ENCODE measurements at regions not wholly inside any gene's neighbourhood (a gene's known extent, or its start where the extent isn't known, plus 50 kb on each side); places are given as distances from the start of the nearest gene placed in this dataset.

DNA sequence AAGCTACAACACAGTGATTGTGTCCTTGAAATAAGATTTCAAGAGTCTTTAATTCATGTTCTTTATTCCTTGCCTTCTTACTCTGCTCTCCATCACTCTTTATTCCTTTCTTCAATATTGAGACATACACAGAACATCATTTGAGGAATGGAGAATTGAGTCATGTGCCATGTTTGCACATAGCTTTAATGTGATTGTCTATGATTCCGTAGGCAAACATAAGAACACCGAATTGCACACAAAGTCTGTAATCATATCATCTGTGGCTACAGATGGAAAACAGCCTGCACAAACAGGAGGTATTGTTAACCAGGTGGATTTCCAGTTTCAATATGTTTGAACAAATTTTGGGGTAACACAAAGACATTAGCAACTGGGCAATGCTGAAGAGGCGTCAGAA is 571.6 kb upstream of the GJE1 start:
- no peaks in the 10 kb centered on the region for H3K27me3 Mint-ChIP-seq (ENCODE audit: insufficient read depth)
- H3K27me3 ChIP-seq (ENCODE audit: control insufficient read depth, insufficient read depth, low read length, poor library complexity, severe bottlenecking) = no peaks in the 10 kb centered on the region
- no peaks in the 10 kb centered on the region for H3K9me3 ChIP-seq (ENCODE audit: control insufficient read depth, low read length)
- no peak overlapping the region for H3K9ac ChIP-seq (ENCODE audit: extremely low read depth, low read length, poor library complexity, severe bottlenecking)
- no peaks in the 10 kb centered on the region for H3K36me3 Mint-ChIP-seq (ENCODE audit: low read depth)
- no peak overlapping the region for H3K4me3 Mint-ChIP-seq
- peaks cover 4% of the 10 kb centered on the region for H3K4me1 ChIP-seq (ENCODE audit: control insufficient read depth, insufficient read depth, low read length)
- H3K27ac ChIP-seq (ENCODE audit: low read depth, low read length) = no peak overlapping the region
- TF ChIP-seq, protein P1, sequence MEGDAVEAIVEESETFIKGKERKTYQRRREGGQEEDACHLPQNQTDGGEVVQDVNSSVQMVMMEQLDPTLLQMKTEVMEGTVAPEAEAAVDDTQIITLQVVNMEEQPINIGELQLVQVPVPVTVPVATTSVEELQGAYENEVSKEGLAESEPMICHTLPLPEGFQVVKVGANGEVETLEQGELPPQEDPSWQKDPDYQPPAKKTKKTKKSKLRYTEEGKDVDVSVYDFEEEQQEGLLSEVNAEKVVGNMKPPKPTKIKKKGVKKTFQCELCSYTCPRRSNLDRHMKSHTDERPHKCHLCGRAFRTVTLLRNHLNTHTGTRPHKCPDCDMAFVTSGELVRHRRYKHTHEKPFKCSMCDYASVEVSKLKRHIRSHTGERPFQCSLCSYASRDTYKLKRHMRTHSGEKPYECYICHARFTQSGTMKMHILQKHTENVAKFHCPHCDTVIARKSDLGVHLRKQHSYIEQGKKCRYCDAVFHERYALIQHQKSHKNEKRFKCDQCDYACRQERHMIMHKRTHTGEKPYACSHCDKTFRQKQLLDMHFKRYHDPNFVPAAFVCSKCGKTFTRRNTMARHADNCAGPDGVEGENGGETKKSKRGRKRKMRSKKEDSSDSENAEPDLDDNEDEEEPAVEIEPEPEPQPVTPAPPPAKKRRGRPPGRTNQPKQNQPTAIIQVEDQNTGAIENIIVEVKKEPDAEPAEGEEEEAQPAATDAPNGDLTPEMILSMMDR (conservative IDR thresholded peaks at IDR 0.05) = no peak
- no peaks in the 10 kb centered on the region for H3K36me3 ChIP-seq (ENCODE audit: control insufficient read depth, insufficient read depth, low read length)
- H3K27ac Mint-ChIP-seq = no peak overlapping the region
- H3K4me3 ChIP-seq (ENCODE audit: low read length) = no peak overlapping the region
- peaks cover 14% of the 10 kb centered on the region for H3K4me1 Mint-ChIP-seq
- DNase-seq = no peak
- WGBS, 2 experiments (ENCODE audit: insufficient coverage in 1 of 2, insufficient read length in 1 of 2) = 72 to 80% methylated on average over 3 of the region's 3 CpGs
- H3K9me3 Mint-ChIP-seq = peaks cover 2% of the 10 kb centered on the region

DNA sequence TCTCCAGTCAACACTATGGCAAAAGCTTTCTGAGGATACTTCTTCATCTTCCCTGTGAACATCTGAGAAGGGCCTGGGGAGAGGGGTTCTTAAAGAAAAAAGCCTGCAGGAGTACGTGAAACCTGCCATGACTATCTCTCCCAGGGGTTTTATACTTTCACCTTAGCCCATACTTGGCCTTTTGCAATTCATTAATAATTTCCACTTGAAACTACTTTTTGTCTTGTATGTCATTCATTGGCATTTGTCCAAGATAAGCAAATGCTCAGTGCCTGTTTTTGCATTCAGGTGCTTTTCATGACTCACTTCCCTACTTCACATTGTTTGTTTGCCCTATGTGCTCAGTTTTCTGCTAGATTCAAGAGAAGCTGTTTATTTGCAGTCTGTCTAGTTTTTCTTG is 580.3 kb upstream of the GJE1 start:
- DNase-seq = no peak
- Mint-ChIP-seq H3K27me3 (ENCODE audit: insufficient read depth) (no peaks in the 10 kb centered on the region), H3K4me1 (no peaks in the 10 kb centered on the region), H3K9me3 (peaks cover 12% of the 10 kb centered on the region), H3K36me3 (ENCODE audit: low read depth) (no peaks in the 10 kb centered on the region), H3K4me3 (no peak overlapping the region), H3K27ac (no peak overlapping the region)
- TF ChIP-seq, protein P1 (conservative IDR thresholded peaks at IDR 0.05) = no peak
- Histone ChIP-seq H3K27ac (ENCODE audit: low read depth, low read length) (no peak overlapping the region), H3K4me3 (ENCODE audit: low read length) (no peak overlapping the region), H3K4me1 (ENCODE audit: control insufficient read depth, insufficient read depth, low read length) (no peaks in the 10 kb centered on the region), H3K9me3 (ENCODE audit: control insufficient read depth, low read length) (peaks cover 11% of the 10 kb centered on the region), H3K27me3 (ENCODE audit: control insufficient read depth, insufficient read depth, low read length, poor library complexity, severe bottlenecking) (no peaks in the 10 kb centered on the region), H3K36me3 (ENCODE audit: control insufficient read depth, insufficient read depth, low read length) (no peaks in the 10 kb centered on the region), H3K9ac (ENCODE audit: extremely low read depth, low read length, poor library complexity, severe bottlenecking) (no peak overlapping the region)
- 100% methylated on average over 1 of the region's 1 CpG for WGBS, 2 experiments (ENCODE audit: insufficient coverage in 1 of 2, insufficient read length in 1 of 2)

DNA sequence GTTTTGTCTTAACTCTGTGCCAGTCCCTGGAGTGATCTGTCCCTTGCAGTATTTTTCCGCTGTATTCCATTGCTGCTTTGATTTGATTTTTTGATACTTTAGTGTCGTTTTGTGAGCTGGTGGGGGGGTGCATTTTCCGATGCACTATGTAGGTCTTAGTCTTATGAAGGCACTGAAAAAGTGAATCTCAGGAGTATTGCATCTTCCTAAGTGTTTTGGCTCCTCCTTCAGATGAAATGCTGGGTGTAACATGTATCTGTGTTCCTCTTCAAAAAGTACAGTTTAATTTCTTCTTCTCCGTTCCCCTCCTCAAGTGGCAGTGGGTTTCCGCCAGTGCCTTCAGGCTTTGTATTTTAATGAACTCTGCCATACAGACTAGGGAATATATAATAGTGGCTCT is 580.7 kb upstream of the GJE1 start:
- peaks cover under 1% of the 10 kb centered on the region for H3K36me3 Mint-ChIP-seq (ENCODE audit: low read depth)

More for the DNA sequence above, 580.7 kb upstream of the GJE1 start:
- Histone ChIP-seq H3K36me3 (ENCODE audit: control insufficient read depth, insufficient read depth, low read length) (no peaks in the 10 kb centered on the region), H3K4me3 (ENCODE audit: low read length) (no peak overlapping the region), H3K27me3 (ENCODE audit: control insufficient read depth, insufficient read depth, low read length, poor library complexity, severe bottlenecking) (no peaks in the 10 kb centered on the region), H3K9ac (ENCODE audit: extremely low read depth, low read length, poor library complexity, severe bottlenecking) (no peak overlapping the region), H3K9me3 (ENCODE audit: control insufficient read depth, low read length) (peaks cover 12% of the 10 kb centered on the region), H3K4me1 (ENCODE audit: control insufficient read depth, insufficient read depth, low read length) (no peaks in the 10 kb centered on the region), H3K27ac (ENCODE audit: low read depth, low read length) (no peak overlapping the region)
- no peak overlapping the region for H3K4me3 Mint-ChIP-seq
- H3K4me1 Mint-ChIP-seq = no peaks in the 10 kb centered on the region
- DNase-seq = no peak
- peaks cover 13% of the 10 kb centered on the region for H3K9me3 Mint-ChIP-seq
- TF ChIP-seq, protein P1 (conservative IDR thresholded peaks at IDR 0.05) = no peak
- WGBS, 2 experiments (ENCODE audit: insufficient coverage in 1 of 2, insufficient read length in 1 of 2) = 92 to 100% methylated on average over 1 to 5 of the region's 5 CpGs
- no peaks in the 10 kb centered on the region for H3K27me3 Mint-ChIP-seq (ENCODE audit: insufficient read depth)
- H3K27ac Mint-ChIP-seq = no peak overlapping the region

Data from endodermal cell (in vitro differentiated cells).